ENCODE measurements at regions not wholly inside any gene's neighbourhood (a gene's known extent, or its start where the extent isn't known, plus 50 kb on each side); places are given as distances from the start of the nearest gene placed in this dataset.

DNA sequence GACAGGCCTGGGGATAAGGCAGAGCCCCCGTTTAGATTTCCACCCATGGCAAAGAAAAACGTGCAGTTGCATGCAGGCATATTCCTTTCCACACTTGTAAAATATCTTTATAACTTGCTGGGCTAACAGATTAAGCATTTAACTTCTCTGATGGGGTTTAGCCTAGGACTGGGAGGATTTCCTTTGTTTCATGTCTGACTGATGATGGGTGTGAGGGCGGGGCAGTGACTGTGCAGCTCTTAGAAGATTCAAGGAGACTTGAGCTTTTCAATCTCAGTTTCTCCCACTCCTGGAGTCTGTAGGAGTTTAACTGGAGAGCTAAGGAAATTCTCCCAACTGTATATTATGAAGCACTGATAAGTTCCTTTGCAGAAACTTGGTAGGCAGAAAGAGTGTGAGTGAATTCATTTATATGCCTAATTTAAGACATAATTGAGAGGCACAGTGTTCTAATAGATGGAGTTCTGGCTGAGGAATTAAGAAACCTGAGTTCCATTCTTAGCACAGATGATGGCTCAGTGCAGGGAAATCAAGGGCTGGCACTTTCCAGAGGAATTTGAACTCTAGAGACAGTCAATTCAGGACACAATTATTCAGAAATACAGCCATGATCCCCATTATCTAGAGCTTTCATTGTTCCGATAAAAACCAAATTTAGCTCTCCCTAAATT lies 214.6 kb upstream of the CNR1 start:
- in situ Hi-C loops (cut with HindIII; ENCODE audit: low pct_unique_long_range_greater_than_20kb, low sequenced_read_pairs): no loop called here
- peaks cover 2% of the 10 kb centered on the region; the same call in 1 of the 2 replicates for H3K27me3 ChIP-seq (ENCODE audit: control insufficient read depth, insufficient read depth, low read length)
- POLR2A ChIA-PET: interaction anchor here (0.6 kb wide), 1 partner anchor 355 kb away, joined by 3 read pairs; no protein-coding TSS in a partner anchor
- DNase-seq (ENCODE audit: low read depth, low spot score): no peak
- ATAC-seq: no peak
- H3K4me1 ChIP-seq (ENCODE audit: control insufficient read depth, insufficient read depth, low read length): no peaks in the 10 kb centered on the region
- CTCF ChIA-PET: no interaction called here
- H3K36me3 ChIP-seq (ENCODE audit: control insufficient read depth, insufficient read depth, low read length): no peaks in the 10 kb centered on the region
- H3K9me3 ChIP-seq (ENCODE audit: control insufficient read depth, insufficient read depth, low read depth, low read length): no peaks in the 10 kb centered on the region
- no peak overlapping the region for H3K4me3 ChIP-seq (ENCODE audit: low read depth in 2 of 2, low read length in 2 of 2)
- no peak overlapping the region for H3K27ac ChIP-seq (ENCODE audit: low read length)
- TF ChIP-seq TCF7L2 (IDR thresholded peaks at IDR 0.05; ENCODE audit: low read depth, low read length) (no peak), POLR2AphosphoS5 (IDR thresholded peaks at IDR 0.05; ENCODE audit: low read depth, low read length) (no peak)
- TF ChIP-seq, protein P1, sequence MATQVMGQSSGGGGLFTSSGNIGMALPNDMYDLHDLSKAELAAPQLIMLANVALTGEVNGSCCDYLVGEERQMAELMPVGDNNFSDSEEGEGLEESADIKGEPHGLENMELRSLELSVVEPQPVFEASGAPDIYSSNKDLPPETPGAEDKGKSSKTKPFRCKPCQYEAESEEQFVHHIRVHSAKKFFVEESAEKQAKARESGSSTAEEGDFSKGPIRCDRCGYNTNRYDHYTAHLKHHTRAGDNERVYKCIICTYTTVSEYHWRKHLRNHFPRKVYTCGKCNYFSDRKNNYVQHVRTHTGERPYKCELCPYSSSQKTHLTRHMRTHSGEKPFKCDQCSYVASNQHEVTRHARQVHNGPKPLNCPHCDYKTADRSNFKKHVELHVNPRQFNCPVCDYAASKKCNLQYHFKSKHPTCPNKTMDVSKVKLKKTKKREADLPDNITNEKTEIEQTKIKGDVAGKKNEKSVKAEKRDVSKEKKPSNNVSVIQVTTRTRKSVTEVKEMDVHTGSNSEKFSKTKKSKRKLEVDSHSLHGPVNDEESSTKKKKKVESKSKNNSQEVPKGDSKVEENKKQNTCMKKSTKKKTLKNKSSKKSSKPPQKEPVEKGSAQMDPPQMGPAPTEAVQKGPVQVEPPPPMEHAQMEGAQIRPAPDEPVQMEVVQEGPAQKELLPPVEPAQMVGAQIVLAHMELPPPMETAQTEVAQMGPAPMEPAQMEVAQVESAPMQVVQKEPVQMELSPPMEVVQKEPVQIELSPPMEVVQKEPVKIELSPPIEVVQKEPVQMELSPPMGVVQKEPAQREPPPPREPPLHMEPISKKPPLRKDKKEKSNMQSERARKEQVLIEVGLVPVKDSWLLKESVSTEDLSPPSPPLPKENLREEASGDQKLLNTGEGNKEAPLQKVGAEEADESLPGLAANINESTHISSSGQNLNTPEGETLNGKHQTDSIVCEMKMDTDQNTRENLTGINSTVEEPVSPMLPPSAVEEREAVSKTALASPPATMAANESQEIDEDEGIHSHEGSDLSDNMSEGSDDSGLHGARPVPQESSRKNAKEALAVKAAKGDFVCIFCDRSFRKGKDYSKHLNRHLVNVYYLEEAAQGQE (IDR thresholded peaks at IDR 0.05; ENCODE audit: insufficient read depth in 1 of 2, low read depth in 2 of 2, low read length in 1 of 2): no peak
- intact Hi-C loops (cut with micrococcal nuclease; ENCODE audit: unreplicated experiment): no loop called here
- BruUV-seq (replicated peaks): no TSS peak

DNA sequence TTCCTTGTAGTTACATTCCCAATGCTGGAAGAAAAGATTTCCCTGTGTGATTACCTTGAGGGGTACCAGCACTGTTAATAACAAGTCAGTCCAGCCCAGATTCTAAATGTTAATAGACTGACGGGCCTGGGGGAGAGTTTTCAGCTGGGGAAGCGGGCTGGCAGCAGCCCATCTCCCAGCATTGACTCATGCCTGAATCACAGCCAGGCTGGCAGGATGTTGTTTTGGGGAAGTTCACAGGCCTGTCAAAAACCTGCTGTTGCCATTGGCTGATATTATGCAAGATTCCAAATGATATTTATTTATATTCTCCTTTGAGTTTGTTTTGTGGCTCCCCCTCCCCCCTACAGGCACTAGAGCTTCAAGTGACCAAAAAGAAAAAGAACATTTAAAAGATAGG lies 213.9 kb upstream of the CNR1 start:
- Histone ChIP-seq H3K4me3 (ENCODE audit: low read depth in 2 of 2, low read length in 2 of 2) (no peak overlapping the region), H3K36me3 (ENCODE audit: control insufficient read depth, insufficient read depth, low read length) (no peaks in the 10 kb centered on the region), H3K4me1 (ENCODE audit: control insufficient read depth, insufficient read depth, low read length) (no peaks in the 10 kb centered on the region), H3K27ac (ENCODE audit: low read length) (no peak overlapping the region), H3K27me3 (ENCODE audit: control insufficient read depth, insufficient read depth, low read length) (peaks cover 2% of the 10 kb centered on the region; the same call in 1 of the 2 replicates), H3K9me3 (ENCODE audit: control insufficient read depth, insufficient read depth, low read depth, low read length) (no peaks in the 10 kb centered on the region)
- no peak for ATAC-seq
- intact Hi-C loops (cut with micrococcal nuclease; ENCODE audit: unreplicated experiment) (no loop called here), in situ Hi-C loops (cut with HindIII; ENCODE audit: low pct_unique_long_range_greater_than_20kb, low sequenced_read_pairs) (no loop called here)
- DNase-seq (ENCODE audit: low read depth, low spot score): no peak
- ChIA-PET CTCF (no interaction called here), POLR2A (no interaction called here)
- no TSS peak for BruUV-seq (replicated peaks)
- TF ChIP-seq, protein P2, sequence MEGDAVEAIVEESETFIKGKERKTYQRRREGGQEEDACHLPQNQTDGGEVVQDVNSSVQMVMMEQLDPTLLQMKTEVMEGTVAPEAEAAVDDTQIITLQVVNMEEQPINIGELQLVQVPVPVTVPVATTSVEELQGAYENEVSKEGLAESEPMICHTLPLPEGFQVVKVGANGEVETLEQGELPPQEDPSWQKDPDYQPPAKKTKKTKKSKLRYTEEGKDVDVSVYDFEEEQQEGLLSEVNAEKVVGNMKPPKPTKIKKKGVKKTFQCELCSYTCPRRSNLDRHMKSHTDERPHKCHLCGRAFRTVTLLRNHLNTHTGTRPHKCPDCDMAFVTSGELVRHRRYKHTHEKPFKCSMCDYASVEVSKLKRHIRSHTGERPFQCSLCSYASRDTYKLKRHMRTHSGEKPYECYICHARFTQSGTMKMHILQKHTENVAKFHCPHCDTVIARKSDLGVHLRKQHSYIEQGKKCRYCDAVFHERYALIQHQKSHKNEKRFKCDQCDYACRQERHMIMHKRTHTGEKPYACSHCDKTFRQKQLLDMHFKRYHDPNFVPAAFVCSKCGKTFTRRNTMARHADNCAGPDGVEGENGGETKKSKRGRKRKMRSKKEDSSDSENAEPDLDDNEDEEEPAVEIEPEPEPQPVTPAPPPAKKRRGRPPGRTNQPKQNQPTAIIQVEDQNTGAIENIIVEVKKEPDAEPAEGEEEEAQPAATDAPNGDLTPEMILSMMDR (IDR thresholded peaks at IDR 0.05): no peak
- TF ChIP-seq TCF7L2 (IDR thresholded peaks at IDR 0.05; ENCODE audit: low read depth, low read length): no peak
- TF ChIP-seq, protein P1 (IDR thresholded peaks at IDR 0.05; ENCODE audit: insufficient read depth in 1 of 2, low read depth in 2 of 2, low read length in 1 of 2): no peak
- TF ChIP-seq SIN3A (IDR thresholded peaks at IDR 0.05; ENCODE audit: borderline replicate concordance, insufficient read depth, low read depth, low read length): no peak
- TF ChIP-seq POLR2AphosphoS5 (IDR thresholded peaks at IDR 0.05; ENCODE audit: low read depth, low read length): no peak
